CD4-positive, alpha-beta memory T cell (primary cell): ENCODE measurements at regions not wholly inside any gene's neighbourhood (a gene's known extent, or its start where the extent isn't known, plus 50 kb on each side); places are given as distances from the start of the nearest gene placed in this dataset.
A peak's percentile ranks its signal among the peaks of the same experiment; 100 is the strongest.
"Not testable (repeated sequence)": the region's sequence is repeated elsewhere in the genome, so short reads cannot be mapped to it uniquely, and the experiment has no call there.

Experiments
- CTCF ChIA-PET: fragments of 350-600 bp; sonication (Branson Sonifier 250); formaldehyde crosslinking; loops from one replicate; lab custom pipeline; 2021; ENCODE audit warnings: inconsistent platforms; ENCODE audit not compliant: partially characterized antibody; lab: Charles Lee
- POLR2A ChIA-PET: fragments of 350-600 bp; sonication (Branson Sonifier 250); formaldehyde crosslinking; loops from one replicate; lab custom pipeline; 2021; ENCODE audit not compliant: partially characterized antibody; lab: Charles Lee
- DNase-seq, 5 donors: peaks; one replicate each; pipeline versions ENCODE4 v3.0.0 to v3.0.0-alpha.2; 2020 to 2022; ENCODE audit warnings: mixed read lengths in 1 of 5
- H3K27ac ChIP-seq: one replicate; pipeline ENCODE4 v1.7.0; 2013; ENCODE audit warnings: low read depth, low read length
- H3K27me3 ChIP-seq: 2 replicates; pipeline ENCODE4 v1.7.0; 2013; ENCODE audit warnings: mild to moderate bottlenecking, low read length, moderate library complexity; ENCODE audit not compliant: insufficient read depth
- H3K36me3 ChIP-seq: 2 replicates; pipeline ENCODE4 v1.7.0; 2013; ENCODE audit warnings: mild to moderate bottlenecking, low read length, moderate library complexity; ENCODE audit not compliant: insufficient read depth
- H3K4me1 ChIP-seq: 2 replicates; pipeline ENCODE4 v1.7.0; 2013; ENCODE audit warnings: mild to moderate bottlenecking, low read length, moderate library complexity; ENCODE audit not compliant: insufficient read depth
- H3K4me3 ChIP-seq, 2 donors: one replicate each; pipeline ENCODE4 v1.7.0; 2013; ENCODE audit warnings: low read length in 2 of 2, mild to moderate bottlenecking in 1 of 2
- H3K9me3 ChIP-seq, 2 donors: one replicate each; pipeline ENCODE4 v1.7.0; 2013; ENCODE audit warnings: low read length in 2 of 2, control low read depth in 1 of 2; ENCODE audit not compliant: control insufficient read depth in 1 of 2
- H3K27ac Mint-ChIP-seq, 7 donors: one replicate each; pipeline ENCODE4 v1.8.0; 2020 to 2021; ENCODE audit warnings: mixed read lengths in 7 of 7, mild to moderate bottlenecking in 6 of 7, inconsistent platforms in 3 of 7, moderate library complexity in 3 of 7
- H3K27me3 Mint-ChIP-seq, 2 donors: one replicate each; pipeline ENCODE4 v1.8.0; 2020 to 2021; ENCODE audit warnings: mixed read lengths in 2 of 2
- H3K36me3 Mint-ChIP-seq, 2 donors: one replicate each; pipeline ENCODE4 v1.8.0; 2020 to 2021; ENCODE audit warnings: mixed read lengths in 2 of 2, inconsistent platforms in 1 of 2, mild to moderate bottlenecking in 1 of 2
- H3K4me1 Mint-ChIP-seq, 4 donors: one replicate each; pipeline ENCODE4 v1.8.0; 2020 to 2021; ENCODE audit warnings: mixed read lengths in 4 of 4, mild to moderate bottlenecking in 1 of 4
- H3K4me3 Mint-ChIP-seq, 8 donors: one replicate each; pipeline ENCODE4 v1.8.0; 2020 to 2021; ENCODE audit warnings: mixed read lengths in 8 of 8, mild to moderate bottlenecking in 7 of 8, moderate library complexity in 6 of 8, inconsistent platforms in 3 of 8
- H3K9me3 Mint-ChIP-seq, 8 donors: one replicate each; pipeline ENCODE4 v1.8.0; 2020 to 2021; ENCODE audit warnings: mixed read lengths in 8 of 8, mild to moderate bottlenecking in 5 of 8, inconsistent platforms in 3 of 8, moderate library complexity in 1 of 8
- intact Hi-C: fragments of 100-400 bp; cut with micrococcal nuclease; formaldehyde crosslinking; loops from one replicate; pipeline ENCODE4 v1.15.1; 2023

DNA sequence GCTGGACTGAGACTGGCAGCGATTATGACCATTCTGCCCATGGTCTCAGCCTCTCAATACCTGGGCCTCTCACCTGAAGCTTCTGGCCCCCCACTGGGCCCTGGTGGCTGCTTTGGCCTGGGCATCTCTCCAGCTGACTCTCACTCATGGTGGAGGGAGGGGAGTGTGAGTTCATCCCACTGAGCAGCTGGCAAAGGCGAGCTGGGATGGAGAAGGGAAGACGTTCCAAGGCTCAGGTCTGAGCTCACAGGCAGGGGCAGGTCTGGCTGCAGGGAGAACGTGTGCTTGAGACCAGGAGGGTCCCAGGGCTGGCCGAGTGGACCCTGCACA is 103.5 kb downstream of the TMEM121 start:
- H3K36me3 Mint-ChIP-seq = no peaks in the 10 kb centered on the region
- intact Hi-C loops = loop anchor here (5.0 kb wide), 1 partner anchor 112 kb away; no protein-coding TSS in a partner anchor
- CTCF ChIA-PET = interaction anchor here (0.9 kb wide), 1 partner anchor 19 kb away, joined by 3 read pairs; no protein-coding TSS in a partner anchor
- Histone ChIP-seq H3K36me3 (no peaks in the 10 kb centered on the region), H3K4me3 (no peak overlapping the region), H3K27ac (no peak overlapping the region), H3K4me1 (no peaks in the 10 kb centered on the region), H3K9me3 (no peaks in the 10 kb centered on the region), H3K27me3 (no peaks in the 10 kb centered on the region)
- POLR2A ChIA-PET = no interaction called here
- peaks cover 0 to 2% (median 0%) of the 10 kb centered on the region in 4 donors for H3K4me1 Mint-ChIP-seq
- no peak for DNase-seq
- H3K27me3 Mint-ChIP-seq = peaks cover 9 to 14% of the 10 kb centered on the region in 2 donors
- no peak overlapping the region for H3K27ac Mint-ChIP-seq
- peaks cover 0 to 16% (median 8%) of the 10 kb centered on the region in 8 donors for H3K9me3 Mint-ChIP-seq
- no peak overlapping the region for H3K4me3 Mint-ChIP-seq

DNA sequence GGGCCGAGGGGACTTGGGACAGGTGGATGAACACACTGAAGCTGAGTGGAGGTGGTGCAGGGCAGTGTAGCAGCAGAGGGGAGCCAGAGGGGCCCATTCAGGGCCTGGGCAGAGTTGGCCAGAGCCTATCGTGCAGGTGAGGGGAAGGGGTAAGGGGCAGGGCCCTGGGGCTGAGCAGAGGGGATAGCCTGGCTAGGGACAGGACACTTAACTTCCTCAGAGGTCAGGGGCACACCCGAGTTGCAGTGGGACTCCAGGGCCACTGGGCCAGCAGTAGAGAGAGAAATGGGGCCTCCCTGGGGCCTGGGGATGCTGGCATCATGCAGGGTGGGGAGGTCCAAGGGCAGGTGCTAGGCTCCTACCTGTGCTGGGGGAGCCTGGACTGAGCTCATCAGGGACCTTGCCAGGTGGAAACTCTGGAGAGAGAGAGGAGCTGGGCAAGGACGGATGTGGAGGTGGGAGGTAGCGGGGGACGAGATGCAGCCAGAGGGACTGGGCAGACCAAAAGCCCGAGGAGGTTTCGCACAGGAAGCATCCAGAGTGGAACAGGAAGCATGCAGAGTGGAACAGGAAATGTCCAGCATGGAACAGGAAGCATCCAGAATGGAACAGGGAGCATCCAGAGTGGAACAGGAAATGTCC is 104.0 kb downstream of the TMEM121 start:
- peak overlapping the region in 1 of 7 donors; percentile 41 for H3K27ac Mint-ChIP-seq
- CTCF ChIA-PET = interaction anchor here (0.9 kb wide), 1 partner anchor 19 kb away, joined by 3 read pairs; no protein-coding TSS in a partner anchor
- H3K4me1 Mint-ChIP-seq = not testable (repeated sequence)

GRCh38 chr14:105630935-105631779 is 104.8 kb downstream of the TMEM121 start:
- H3K27ac Mint-ChIP-seq, H3K27me3 ChIP-seq, CTCF ChIA-PET, H3K36me3 ChIP-seq, H3K27ac ChIP-seq, DNase-seq, H3K4me1 ChIP-seq, H3K4me3 Mint-ChIP-seq, H3K4me1 Mint-ChIP-seq, intact Hi-C loops, H3K36me3 Mint-ChIP-seq, H3K9me3 ChIP-seq, POLR2A ChIA-PET, H3K4me3 ChIP-seq: not testable (repeated sequence)
- Mint-ChIP-seq H3K27me3 (peaks cover 9 to 12% of the 10 kb centered on the region in 2 donors), H3K9me3 (peaks cover 0 to 18% (median 8%) of the 10 kb centered on the region in 8 donors)

More for the DNA sequence above, 104.0 kb downstream of the TMEM121 start:
- H3K4me1 ChIP-seq, H3K9me3 ChIP-seq, H3K36me3 Mint-ChIP-seq, H3K4me3 ChIP-seq, H3K36me3 ChIP-seq, DNase-seq, H3K27ac ChIP-seq, H3K4me3 Mint-ChIP-seq, H3K27me3 ChIP-seq, intact Hi-C loops, POLR2A ChIA-PET: not testable (repeated sequence)
- peaks cover 9 to 12% of the 10 kb centered on the region in 2 donors for H3K27me3 Mint-ChIP-seq
- peaks cover 0 to 18% (median 8%) of the 10 kb centered on the region in 8 donors for H3K9me3 Mint-ChIP-seq

- no peaks in the 10 kb centered on the region for H3K36me3 Mint-ChIP-seq
- Histone ChIP-seq H3K4me3 (no peak overlapping the region), H3K27me3 (no peaks in the 10 kb centered on the region), H3K36me3 (no peaks in the 10 kb centered on the region), H3K4me1 (no peaks in the 10 kb centered on the region), H3K27ac (no peak overlapping the region), H3K9me3 (no peaks in the 10 kb centered on the region)
- intact Hi-C loops = no loop called here
- POLR2A ChIA-PET = no interaction called here
- peaks cover 0 to 18% (median 8%) of the 10 kb centered on the region in 8 donors for H3K9me3 Mint-ChIP-seq
- H3K4me3 Mint-ChIP-seq = no peak overlapping the region
- H3K27ac Mint-ChIP-seq = no peak overlapping the region
- peaks cover 9 to 12% of the 10 kb centered on the region in 2 donors for H3K27me3 Mint-ChIP-seq
- H3K4me1 Mint-ChIP-seq = peaks cover 0 to 2% (median under 1%) of the 10 kb centered on the region in 4 donors
- CTCF ChIA-PET = no interaction called here
- DNase-seq = no peak
Measured at GRCh38 chr14:105632010-105632409, 105.6 kb downstream of the TMEM121 start.

GRCh38 chr14:105633596-105633995 is 107.2 kb downstream of the TMEM121 start:
- H3K4me1 Mint-ChIP-seq, H3K4me3 Mint-ChIP-seq, H3K36me3 Mint-ChIP-seq, CTCF ChIA-PET, H3K27me3 ChIP-seq, H3K9me3 ChIP-seq, DNase-seq, POLR2A ChIA-PET, H3K4me1 ChIP-seq, H3K4me3 ChIP-seq, H3K27ac ChIP-seq, H3K27ac Mint-ChIP-seq, H3K36me3 ChIP-seq, intact Hi-C loops: not testable (repeated sequence)
- peaks cover 9 to 12% of the 10 kb centered on the region in 2 donors for H3K27me3 Mint-ChIP-seq
- peaks cover 0 to 18% (median 8%) of the 10 kb centered on the region in 8 donors for H3K9me3 Mint-ChIP-seq

GRCh38 chr14:105635560-105635959 is 109.2 kb downstream of the TMEM121 start:
- Mint-ChIP-seq H3K27me3 (peaks cover 4 to 5% of the 10 kb centered on the region in 2 donors), H3K9me3 (peaks cover 0 to 18% (median 8%) of the 10 kb centered on the region in 8 donors), H3K4me1 (peaks cover 0 to 2% (median under 1%) of the 10 kb centered on the region in 4 donors), H3K36me3 (no peaks in the 10 kb centered on the region), H3K4me3 (no peak overlapping the region), H3K27ac (no peak overlapping the region)
- Histone ChIP-seq H3K4me3 (no peak overlapping the region), H3K4me1 (no peaks in the 10 kb centered on the region), H3K36me3 (no peaks in the 10 kb centered on the region), H3K9me3 (no peaks in the 10 kb centered on the region), H3K27me3 (no peaks in the 10 kb centered on the region), H3K27ac (no peak overlapping the region)
- DNase-seq = no peak
- ChIA-PET POLR2A (no interaction called here), CTCF (no interaction called here)
- intact Hi-C loops = no loop called here

DNA sequence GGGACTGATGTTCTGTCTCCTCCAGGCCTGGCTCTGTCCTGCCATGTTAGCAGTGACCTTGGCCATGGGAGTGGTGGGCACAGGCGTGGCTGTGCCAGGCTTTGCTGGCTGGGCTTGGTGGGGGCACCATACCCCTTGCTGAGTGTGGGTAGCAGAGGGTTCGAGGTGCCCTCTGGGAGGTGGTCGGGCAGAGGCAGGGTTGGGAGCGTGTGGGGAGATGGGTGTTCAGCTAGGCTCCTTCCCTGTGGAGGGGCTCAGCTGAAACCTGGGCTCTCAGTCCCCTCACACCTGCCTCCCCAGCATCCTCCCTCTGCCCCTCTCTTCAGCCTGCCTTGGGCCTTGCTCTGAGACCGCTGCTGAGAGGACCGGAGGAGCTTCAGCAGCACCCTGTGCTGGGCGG is 109.6 kb downstream of the TMEM121 start:
- H3K36me3 Mint-ChIP-seq, H3K4me3 ChIP-seq, H3K27ac ChIP-seq, H3K4me3 Mint-ChIP-seq, H3K27ac Mint-ChIP-seq, H3K27me3 ChIP-seq, CTCF ChIA-PET, H3K4me1 ChIP-seq, H3K36me3 ChIP-seq, DNase-seq, POLR2A ChIA-PET, H3K27me3 Mint-ChIP-seq, intact Hi-C loops, H3K9me3 ChIP-seq, H3K4me1 Mint-ChIP-seq: not testable (repeated sequence)
- H3K9me3 Mint-ChIP-seq = peaks cover 0 to 17% (median 8%) of the 10 kb centered on the region in 8 donors
